HEK293T (cell line): ENCODE measurements at regions not wholly inside any gene's neighbourhood (a gene's known extent, or its start where the extent isn't known, plus 50 kb on each side); places are given as distances from the start of the nearest gene placed in this dataset.

Source experiments
- HDGF ChIP-seq: fragments of 450-650 bp; IDR thresholded peaks from 2 replicates; pipeline ENCODE4 v1.6.1; 2017; ENCODE audit warnings: antibody characterized with exemption, borderline replicate concordance
- TARDBP ChIP-seq: fragments of 450-650 bp; IDR thresholded peaks from 2 replicates; pipeline ENCODE4 v1.6.1; 2016

GRCh38 chr14:71183876-71184689, 276.8 kb downstream of the PCNX1 start:
- TF ChIP-seq HDGF, result no peak
- TF ChIP-seq TARDBP, result no peak
